ENCODE measurements at regions not wholly inside any gene's neighbourhood (a gene's known extent, or its start where the extent isn't known, plus 50 kb on each side); places are given as distances from the start of the nearest gene placed in this dataset.

DNA sequence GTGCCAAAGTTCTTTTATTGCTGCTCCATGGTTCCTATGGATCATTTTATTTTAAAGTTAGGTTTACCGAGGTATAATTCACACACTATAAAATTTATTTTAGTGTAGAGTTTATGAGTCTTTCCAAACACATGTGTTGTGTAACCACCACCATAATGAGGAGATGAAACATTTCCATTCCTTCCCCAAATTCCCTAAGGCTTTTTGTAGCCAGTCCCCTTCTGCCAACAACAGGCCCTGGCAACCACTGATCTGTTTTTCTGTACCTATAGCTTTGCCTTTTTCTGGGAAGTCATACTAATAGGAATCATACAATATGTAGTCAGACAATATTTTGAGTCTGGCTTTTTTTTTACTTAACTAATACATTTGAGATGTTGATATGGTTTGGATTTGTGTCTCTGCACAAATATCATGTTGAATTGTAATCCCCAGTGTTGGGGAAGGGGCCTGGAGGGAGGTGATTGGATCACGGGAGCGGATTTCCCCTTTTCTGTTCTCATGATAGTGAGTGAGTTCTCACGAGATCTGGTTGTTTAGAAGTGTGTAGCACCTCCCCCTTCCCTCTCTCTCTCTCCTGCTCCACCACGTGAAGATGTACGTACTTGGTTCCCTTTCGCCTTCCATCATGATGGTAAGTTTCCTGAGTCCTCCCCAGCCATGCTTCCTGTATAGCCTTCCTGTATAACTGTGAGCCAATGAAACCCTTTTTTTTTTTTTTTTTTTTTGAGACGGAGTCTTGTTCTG is 59.6 kb upstream of the DHX15 start:
- Histone ChIP-seq H3K4me3 (no peak overlapping the region), H3K27me3 (no peaks in the 10 kb centered on the region), H3K9me3 (no peaks in the 10 kb centered on the region), H3K36me3 (no peaks in the 10 kb centered on the region), H3K27ac (no peak overlapping the region), H3K4me1 (peaks cover 0 to 15% (median 0%) of the 10 kb centered on the region in 3 donors)
- no peak for ATAC-seq
- 77 to 83% methylated on average over 7 to 8 of the region's 8 CpGs for WGBS, 2 donors (ENCODE audit: low coverage in 1 of 2)
- no peak for TF ChIP-seq EP300 (IDR thresholded peaks at IDR 0.05)
- TF ChIP-seq, protein P1, sequence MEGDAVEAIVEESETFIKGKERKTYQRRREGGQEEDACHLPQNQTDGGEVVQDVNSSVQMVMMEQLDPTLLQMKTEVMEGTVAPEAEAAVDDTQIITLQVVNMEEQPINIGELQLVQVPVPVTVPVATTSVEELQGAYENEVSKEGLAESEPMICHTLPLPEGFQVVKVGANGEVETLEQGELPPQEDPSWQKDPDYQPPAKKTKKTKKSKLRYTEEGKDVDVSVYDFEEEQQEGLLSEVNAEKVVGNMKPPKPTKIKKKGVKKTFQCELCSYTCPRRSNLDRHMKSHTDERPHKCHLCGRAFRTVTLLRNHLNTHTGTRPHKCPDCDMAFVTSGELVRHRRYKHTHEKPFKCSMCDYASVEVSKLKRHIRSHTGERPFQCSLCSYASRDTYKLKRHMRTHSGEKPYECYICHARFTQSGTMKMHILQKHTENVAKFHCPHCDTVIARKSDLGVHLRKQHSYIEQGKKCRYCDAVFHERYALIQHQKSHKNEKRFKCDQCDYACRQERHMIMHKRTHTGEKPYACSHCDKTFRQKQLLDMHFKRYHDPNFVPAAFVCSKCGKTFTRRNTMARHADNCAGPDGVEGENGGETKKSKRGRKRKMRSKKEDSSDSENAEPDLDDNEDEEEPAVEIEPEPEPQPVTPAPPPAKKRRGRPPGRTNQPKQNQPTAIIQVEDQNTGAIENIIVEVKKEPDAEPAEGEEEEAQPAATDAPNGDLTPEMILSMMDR (IDR thresholded peaks at IDR 0.05), result no peak
- TF ChIP-seq POLR2AphosphoS5 (IDR thresholded peaks at IDR 0.05), result no peak
- no peak for TF ChIP-seq POLR2A (IDR thresholded peaks at IDR 0.05)

DNA sequence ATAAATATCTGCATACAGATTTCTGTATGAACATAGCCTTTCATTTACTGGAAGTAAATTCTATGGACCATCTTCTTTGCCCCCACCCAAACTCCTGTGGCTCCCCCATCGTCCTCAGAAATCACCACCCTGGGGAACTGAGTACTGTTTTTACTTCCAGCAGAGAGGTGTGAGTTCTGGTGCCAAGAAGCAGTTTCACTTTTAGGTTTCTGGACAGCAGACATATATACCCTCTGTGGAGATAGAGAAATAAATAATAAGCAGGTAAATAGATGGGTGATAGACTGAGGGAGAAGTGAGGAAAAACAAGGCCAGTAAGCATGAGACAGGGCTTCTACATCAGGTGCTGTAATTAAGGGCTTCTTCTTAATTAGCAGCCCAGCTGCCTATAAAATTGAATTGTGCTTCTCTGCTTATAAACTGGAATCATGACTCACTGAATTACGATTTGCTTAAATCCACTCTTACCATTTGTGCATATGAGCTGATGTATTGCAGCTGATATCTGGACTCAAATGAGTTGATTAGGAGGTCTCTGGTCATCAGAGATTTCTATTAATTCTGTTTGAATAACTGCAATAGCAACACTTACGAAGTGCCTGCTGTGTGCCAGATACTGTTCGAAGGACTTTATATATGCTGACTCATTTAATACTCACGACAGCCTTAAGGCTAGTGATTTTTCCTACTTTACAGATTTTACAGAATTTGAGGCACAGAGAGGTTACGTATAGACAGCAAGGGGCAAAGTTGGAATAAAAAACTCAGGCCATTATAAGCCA is 60.8 kb upstream of the DHX15 start:
- Histone ChIP-seq H3K4me3 (no peak overlapping the region), H3K27me3 (no peaks in the 10 kb centered on the region), H3K9me3 (no peaks in the 10 kb centered on the region), H3K4me1 (peaks cover 0 to 15% (median 0%) of the 10 kb centered on the region in 3 donors), H3K36me3 (no peaks in the 10 kb centered on the region), H3K27ac (no peak overlapping the region)
- TF ChIP-seq EP300 (IDR thresholded peaks at IDR 0.05) (no peak), POLR2A (IDR thresholded peaks at IDR 0.05) (no peak), POLR2AphosphoS5 (IDR thresholded peaks at IDR 0.05) (no peak)
- TF ChIP-seq, protein P1 (IDR thresholded peaks at IDR 0.05), result no peak
- 35 to 42% methylated on average over 4 to 6 of the region's 6 CpGs for WGBS, 2 donors (ENCODE audit: low coverage in 1 of 2)
- no peak for ATAC-seq

DNA sequence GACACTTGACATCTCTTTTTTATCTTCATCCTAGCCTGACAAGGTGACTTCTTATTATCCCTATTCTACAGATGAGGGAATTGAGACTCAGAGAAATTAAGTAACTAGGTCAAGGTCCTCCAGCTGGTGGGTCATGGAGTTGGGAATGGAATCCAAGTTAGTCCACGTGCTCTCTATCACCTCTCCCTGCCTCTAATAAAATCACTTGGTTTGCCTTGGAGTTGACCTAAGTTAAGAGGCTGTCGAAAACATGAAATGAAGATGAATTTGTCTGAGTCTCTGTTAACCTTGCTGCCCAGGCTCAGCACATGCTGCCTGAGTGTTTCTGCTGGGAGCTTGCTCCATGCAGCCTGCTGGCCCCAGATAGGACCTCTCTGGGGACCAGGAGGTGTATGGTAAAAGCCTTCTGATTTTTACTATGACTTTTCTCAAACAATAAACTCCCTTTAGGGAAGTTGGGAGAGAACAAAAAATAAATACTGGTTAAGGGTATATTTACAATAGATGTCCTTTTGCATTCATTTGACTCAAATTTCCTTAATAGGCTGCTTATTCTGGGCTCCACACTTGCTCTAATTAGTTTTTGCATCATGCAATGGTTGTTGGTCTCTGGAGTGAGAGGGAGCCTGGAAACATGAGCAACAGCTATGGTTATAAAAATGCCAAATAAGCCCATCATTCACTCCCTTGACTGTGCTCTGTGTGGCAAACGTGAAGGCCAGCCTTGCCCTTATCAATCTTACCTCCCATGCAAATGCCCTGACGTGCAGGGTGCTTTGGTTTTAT is 61.6 kb upstream of the DHX15 start:
- Histone ChIP-seq H3K27me3 (no peaks in the 10 kb centered on the region), H3K36me3 (no peaks in the 10 kb centered on the region), H3K4me3 (no peak overlapping the region), H3K27ac (no peak overlapping the region), H3K9me3 (no peaks in the 10 kb centered on the region), H3K4me1 (peaks cover 0 to 15% (median 0%) of the 10 kb centered on the region in 3 donors)
- TF ChIP-seq POLR2AphosphoS5 (IDR thresholded peaks at IDR 0.05) (no peak), EP300 (IDR thresholded peaks at IDR 0.05) (no peak)
- ATAC-seq, result no peak
- 72 to 73% methylated on average over 4 of the region's 4 CpGs for WGBS, 2 donors (ENCODE audit: low coverage in 1 of 2)

DNA sequence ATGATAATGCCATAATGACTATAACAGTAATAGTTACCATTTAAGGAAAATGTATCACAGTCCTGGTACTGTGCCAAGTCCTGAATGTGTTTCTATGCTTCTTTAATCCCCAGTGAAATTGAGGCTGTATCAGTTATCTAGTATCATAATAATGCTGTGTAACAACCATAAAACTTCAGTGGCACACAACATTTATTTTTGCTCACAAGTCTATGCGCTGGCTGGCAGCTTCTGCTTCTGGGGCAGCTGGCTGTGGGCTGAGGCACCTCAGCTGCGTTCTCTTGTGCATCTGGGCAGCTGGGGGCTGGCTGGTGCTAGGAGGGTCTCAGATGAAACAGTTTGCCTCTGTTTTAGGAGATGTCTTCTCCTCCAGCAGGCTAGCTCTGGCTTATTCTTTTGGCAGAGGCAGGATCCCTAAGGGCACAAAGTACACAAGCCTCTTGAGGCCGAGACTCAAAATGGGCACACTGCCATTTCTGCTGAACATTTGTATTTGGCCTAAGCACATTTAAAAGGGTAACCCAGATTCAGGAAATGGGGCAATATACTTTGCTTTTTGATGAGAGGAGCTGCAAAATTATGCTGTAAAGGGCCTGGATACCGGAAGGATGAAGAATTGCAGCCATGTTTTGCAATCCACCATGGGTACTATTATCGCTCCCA is 62.6 kb upstream of the DHX15 start:
- Histone ChIP-seq H3K4me1 (peaks cover 0 to 15% (median 0%) of the 10 kb centered on the region in 3 donors), H3K27me3 (no peaks in the 10 kb centered on the region), H3K4me3 (no peak overlapping the region), H3K9me3 (no peaks in the 10 kb centered on the region), H3K36me3 (no peaks in the 10 kb centered on the region), H3K27ac (no peak overlapping the region)
- WGBS, 2 donors (ENCODE audit: low coverage in 1 of 2), result 83 to 100% methylated on average over 3 to 4 of the region's 5 CpGs
- TF ChIP-seq POLR2A (IDR thresholded peaks at IDR 0.05) (no peak), POLR2AphosphoS5 (IDR thresholded peaks at IDR 0.05) (no peak), EP300 (IDR thresholded peaks at IDR 0.05) (no peak)
- TF ChIP-seq, protein P1 (IDR thresholded peaks at IDR 0.05), result no peak
- no peak for ATAC-seq

Data from gastroesophageal sphincter (tissue), 4 donors.